HS-5 (cell line): ENCODE measurements at regions not wholly inside any gene's neighbourhood (a gene's known extent, or its start where the extent isn't known, plus 50 kb on each side); places are given as distances from the start of the nearest gene placed in this dataset.
"Not testable (repeated sequence)": the region's sequence is repeated elsewhere in the genome, so short reads cannot be mapped to it uniquely, and the experiment has no call there.

Experiments used
- DNase-seq: peaks from one replicate; pipeline ENCODE4 v3.0.0-alpha.2; 2012; ENCODE audit warnings: low read depth

DNA sequence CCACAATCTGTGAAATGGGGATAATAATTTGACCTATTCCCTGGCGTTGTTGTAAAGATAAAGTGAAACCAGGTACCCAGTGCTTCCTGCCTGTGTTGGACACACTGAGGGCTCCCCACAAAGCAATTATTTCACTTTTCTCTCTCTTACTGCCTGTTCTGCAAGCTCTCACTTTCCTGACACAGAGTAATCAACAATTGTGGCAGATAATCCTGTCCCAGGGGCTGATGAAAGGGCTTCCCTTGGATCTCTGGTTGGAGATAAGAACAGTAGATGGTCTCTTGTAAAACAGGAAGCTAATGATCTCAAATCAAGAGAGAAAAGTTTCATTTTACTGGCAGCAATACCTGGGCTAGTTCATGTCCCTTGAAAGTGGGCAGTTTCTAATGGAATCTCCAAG, 190.4 kb upstream of the EPHA4 start:
- no peak for DNase-seq

DNA sequence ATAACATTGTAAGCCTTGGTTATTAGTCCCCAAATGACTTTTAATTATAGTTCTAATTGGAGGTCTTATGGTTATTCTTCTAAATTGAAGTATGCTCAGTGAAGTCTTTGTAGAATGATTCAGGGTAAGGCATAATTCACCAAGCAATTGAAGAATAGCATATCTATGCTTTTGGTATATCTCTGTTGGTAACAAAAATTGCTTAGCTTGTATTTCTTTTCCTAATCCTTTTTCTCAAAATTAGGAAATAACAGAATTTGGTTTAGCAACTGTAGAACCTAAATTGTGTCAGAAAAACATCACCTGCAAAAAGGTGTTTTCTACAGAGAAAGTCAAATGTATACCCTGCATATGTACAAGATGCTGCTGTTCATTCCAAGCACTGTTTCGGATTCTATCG, 189.2 kb upstream of the EPHA4 start:
- no peak for DNase-seq

DNA sequence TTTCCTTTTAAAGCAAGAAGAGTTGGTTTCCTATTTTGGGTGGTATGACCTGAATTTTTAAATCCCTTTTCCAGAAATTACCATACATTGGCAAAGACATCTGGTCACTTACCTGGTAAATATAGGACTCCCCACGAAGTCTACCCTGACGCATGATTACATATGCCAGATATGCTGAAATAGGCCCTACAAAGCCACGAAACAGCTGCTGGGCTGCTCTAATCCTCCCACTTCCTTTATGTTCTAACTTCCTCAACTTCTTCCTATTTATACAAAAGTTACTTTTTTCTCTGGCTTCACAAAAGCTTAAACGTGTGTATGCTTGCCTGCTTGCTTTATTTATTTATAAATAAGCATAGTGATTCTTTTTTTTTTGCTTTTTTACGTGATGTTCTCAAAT, 186.0 kb upstream of the EPHA4 start:
- DNase-seq = no peak

DNA sequence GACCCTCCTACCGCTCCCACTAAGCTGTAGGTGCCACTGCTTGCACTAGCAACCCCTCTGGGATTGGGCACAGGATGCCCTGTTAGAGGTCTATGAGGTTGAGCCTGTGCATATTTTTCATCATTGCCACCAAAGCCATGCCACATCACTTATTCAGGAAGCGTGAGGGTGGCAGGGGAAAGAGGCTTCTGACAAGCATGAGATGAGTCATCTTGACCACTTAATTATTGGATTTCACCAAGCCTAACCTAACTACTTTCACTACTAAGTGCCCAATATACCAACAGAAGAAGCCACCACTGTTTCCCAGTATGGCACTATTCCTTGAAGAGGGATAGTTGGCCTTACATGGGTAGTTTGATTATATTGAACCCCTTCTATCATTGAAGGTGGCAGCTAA, 181.3 kb upstream of the EPHA4 start:
- DNase-seq = no peak

DNA sequence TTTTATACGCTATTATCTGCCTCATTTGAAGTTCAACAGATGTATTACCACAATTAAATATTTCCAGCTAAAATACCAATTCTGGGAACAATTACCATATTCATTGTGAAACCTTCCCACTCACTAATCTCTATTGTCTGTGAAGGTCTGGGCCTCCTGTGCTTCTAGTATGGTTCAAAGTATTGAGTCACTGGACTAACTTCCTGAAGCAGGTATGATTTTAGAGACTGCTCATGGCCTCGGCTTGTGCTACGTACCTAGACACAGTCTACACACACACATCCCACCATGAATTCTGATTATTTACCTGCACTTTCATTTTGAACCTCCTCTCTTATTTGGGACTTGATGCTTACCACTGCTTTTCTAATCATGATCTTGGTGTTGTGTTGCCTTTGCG, 180.7 kb upstream of the EPHA4 start:
- no peak for DNase-seq

DNA sequence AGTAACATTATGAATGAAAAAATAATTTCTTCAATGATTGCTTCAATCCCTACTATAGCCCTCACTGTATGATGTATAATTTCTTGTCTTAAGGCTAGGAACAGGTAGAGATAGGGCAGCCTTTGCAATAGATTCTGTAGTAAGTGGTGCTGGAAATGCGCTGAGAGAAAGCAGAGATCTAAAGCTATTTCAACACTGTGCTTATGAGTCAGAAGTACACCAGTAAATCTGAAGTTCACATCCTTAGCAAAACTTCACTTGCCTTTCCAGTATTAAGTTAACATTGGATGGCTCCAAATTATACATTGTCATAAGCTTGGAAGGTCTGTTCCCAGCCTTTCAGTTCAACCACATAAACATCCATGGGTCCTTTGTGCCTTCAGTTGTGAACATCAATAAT, 178.2 kb upstream of the EPHA4 start:
- DNase-seq = no peak

DNA sequence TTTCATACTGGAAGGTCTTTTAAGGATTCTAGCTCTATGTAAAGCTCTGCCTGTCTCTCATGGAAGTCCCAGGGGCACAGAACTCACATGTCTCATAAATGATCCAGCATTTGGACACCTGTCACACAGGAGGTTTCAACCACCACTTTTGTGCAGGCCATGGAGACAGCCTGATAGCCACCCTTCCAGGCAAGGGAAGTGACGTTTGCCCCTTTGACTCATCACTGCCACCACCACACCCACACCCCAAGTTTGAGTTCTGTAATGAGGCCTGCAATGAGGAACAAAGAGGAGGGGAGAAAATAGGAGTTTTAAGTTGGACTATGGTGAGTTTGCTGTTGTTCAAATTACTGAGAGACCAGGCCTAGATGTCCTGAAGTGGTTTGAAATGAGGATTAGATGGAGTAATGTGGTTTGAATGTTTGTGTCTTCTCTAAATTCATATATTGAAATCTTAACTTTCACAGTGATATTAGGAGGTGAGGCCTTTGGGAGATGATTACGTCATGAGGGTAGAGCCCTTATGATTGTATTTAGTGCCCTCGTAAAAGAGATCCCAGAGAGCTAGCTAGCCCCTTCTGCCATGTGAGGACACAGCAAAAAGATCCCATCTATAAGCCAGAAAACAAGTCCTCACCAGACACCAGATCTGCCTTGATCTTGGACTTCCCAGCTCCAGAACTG, 175.3 kb upstream of the EPHA4 start:
- no peak for DNase-seq

DNA sequence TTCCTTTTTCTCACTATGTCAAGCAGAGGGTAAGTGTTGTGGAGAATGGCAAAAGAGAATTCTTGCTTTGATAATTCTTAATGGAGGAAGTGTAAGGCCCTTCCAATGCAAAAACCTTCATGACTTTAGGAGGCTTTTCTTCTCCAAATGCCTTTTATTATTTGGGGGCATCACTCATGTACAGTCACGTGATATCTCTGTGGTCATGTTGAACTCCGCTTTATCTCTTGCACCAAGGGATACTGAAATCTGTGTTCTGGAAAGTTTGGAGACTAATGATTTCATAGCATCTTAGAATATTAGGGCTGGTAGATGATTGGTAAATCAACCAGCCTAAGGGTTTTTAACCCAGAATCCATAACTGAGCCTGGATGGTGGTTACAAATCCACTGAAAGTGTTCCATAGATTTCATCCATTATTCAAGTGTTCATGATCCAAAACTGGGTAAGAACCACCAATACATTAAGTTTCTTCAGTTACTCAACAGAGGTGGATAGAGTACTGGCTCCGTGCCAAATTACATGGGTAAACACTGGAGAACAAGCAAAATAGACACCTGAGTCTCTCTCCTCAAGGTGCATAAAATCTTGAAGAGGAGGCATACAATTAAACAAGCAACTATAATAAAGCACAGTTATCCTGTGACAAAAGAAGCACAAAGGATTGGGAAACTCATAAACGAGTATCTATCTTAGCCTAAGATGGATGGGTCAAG, 169.6 kb upstream of the EPHA4 start:
- no peak for DNase-seq

DNA sequence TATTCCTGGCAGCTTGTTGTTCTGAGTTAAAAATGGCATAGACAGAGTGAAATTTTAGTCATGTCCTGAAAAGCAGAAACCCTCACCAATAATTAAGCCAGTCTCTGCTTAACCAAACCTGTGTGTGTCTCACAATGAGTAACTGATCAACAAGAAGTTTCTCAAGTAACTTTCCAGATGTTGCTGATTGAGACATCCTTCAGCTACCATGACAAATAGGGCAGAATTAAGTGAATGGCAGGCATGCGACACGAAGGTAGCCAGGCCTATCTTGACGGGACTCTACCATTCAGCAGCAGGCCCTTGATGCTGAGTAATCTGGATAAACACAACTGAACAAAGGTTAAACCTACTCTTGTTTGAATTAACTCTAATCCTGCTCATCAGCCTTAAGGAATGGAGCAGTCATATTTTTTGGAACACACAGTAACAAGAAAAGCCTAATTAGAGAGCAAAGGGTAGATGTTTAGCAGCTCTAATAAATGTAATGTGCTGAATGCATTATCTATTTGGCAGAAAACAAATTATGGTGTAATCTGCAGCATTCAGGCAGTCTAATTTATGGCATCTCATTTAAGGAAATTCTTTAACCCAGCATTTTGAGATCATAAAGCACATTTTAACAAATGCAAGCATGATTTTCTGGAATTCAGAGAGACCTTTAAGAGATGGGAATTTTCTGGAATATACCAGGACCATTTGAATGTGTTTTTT, 159.5 kb upstream of the EPHA4 start:
- no peak for DNase-seq

DNA sequence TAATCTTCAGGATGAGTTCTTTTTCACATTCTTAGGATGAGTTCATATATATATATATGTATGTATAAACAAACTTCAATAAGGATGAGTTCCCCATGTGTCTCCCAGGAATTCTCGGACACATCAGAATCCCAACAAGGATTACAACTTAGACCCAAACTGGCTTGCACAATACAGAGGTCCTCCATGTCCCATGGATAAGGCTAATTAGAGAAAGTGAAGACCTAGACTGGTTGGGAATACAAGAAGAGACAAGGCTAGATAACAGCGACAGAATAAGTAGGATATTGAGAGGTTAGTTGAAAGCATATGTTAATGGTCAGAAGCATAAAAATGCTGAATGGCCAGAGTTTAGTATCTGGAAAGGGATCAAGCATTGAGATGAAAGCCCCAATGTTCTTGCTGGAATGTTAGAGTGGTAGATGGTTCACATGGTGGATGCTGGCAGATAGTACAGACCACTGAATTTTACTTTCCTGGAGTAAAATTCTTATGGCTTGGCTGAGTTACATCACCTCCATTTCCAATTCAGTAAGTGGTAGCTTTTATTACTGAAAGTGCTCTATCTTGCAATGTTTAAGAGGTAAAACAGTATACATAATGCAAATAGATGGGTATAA, 154.9 kb upstream of the EPHA4 start:
- DNase-seq = no peak

DNA sequence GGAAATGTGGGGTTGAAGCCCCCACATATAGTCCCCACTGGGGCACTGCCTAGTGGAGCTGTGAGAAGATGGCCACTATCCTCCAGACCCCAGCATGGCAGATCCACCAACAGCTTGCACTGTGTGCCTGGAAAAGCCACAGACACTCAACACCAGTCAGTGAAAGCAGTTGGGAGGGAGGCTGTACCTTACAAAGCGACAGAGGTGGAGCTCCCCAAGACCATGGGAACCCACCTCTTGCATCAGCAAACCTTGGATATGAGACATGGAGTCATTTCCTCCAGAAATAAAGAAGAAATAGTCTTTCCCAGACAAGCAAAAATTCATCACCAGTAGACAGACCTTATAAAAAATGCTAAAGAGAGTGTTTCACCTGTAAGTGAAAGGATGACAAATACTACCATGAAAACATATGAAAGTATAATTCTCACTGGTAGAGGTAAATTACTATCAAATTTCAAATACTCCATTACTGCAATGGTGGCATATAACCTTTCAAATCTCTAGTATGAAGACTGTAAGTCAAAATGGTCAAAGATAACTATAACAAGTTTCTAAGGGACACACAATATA, 152.6 kb upstream of the EPHA4 start:
- no peak for DNase-seq

DNA sequence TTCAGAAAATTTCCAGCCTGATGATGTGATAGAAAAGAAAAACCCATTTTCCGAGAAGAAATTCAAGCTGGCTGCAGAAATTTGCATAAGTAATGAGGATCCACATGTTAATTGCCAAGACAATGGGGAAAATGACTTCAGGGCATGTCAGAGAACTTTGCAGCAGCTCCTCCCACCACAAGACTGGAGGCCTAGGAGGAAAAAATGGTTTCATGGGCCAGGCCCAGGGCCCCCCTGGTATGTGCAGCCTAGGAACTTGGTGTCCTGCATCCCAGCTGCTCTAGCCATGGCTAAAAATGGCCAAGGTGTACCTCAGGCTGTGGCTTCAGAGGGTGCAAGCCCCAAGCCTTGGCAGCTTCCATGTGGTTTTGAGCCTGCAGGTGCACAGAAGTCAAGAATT, 152.0 kb upstream of the EPHA4 start:
- not testable (repeated sequence) for DNase-seq

DNA sequence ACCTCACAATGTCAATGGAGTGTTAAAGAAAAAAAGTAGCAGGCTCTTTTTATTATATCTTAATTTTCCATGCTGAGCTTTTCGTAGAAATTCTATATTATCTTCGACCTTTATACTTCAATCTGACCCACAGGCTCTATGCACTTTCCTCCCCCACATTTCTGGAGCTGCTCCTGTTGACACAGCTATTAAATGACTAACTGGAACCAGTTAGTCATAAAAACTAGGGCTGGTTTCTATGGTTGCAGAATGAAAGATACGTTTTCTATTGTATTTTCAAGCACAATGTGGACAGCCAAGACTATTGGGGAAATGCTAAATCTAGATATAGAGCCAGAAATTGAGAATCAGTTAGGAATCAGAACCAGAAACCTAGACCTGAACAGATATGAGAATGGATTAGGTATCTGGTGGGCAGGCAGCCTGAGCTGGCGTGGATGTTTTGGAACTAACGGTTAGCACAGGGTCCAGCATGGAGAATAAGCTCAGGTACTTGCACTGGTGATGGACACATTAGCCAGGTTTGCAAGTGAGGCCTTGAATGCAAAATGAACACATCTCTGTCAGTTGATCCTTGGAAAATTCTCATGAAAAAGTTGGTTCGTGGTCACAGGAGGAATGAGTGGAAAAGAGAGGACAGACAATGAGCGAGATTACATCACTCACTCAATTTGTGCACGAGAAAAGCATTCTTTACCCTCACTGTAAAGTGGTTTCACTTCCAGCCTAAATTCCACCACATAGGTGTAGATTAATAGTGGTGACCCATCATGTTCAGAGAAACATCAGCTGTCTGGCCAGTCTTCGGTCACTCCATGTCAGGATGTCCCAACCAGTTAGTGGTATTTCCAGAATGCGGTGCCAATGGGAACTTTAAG, 144.6 kb upstream of the EPHA4 start:
- peak; percentile 42 for DNase-seq

DNA sequence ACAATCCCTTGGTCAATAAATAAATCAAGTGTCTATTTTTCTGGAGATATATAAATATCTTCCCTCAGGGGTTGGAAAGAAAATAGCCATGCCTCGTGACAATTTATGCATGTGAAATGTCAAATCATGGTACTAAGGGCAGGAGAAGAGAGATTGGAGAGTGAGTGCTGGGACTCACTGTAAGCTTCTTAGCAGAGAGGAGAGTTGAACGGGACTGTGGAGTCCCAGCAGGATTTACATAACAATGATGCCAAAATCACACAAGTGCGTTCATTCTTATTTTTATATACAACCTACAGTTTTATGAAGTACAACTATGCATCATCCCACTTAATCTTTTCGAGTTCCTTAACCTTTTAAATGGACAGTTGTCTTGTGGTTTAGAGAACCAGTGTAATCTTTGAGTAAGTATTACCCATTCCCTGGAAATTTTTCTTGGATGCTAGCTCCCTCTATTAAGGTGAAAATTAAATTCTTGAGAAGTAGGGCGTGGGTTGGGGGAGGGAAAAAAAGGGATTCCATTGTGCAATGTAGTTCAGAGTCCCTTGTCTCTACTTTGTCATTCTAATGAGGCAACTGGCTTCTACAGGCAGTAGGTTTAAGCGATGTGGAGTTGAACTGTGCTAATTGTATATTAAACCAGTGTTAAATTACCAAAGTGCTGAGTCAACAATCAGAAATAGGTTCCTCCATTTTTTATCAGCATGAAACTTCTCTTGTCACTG, 143.6 kb upstream of the EPHA4 start:
- DNase-seq = no peak

DNA sequence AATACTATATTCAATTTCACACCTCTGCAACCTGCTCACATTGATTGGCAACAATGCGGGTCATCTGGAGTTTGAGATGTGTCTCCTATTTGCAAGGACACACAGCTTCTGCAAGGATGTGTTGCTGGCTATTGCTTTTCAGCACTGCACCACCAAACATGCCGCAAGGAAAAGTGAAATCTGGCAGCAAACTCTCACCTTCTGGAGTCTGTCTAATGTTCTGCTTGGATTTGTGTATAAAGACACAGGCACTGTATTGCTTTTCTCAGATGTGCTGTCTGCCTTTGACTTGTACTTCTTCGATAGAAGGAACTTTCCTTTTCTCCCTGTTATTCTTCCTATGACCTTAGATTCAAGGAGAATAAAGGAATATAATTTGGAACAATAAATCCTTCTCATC, 138.6 kb upstream of the EPHA4 start:
- DNase-seq = no peak

DNA sequence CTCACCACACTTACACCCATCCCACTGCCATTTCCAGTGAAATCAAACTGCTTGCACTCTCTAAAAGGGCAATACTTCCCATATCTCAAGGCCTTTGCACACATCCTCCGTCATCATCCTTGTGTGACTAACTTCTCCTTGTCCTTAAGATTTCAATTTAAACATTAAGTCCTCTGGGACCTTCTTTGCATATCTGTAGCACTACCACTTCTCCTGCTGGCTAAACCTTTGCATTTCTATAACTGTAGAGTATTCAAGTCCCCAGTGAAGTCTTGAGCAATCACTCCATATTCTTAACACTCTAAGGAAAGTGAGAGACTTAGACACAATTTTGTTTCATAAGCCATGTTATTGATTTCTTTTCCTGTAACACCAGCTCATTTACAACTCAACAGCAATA, 136.8 kb upstream of the EPHA4 start:
- DNase-seq = no peak

DNA sequence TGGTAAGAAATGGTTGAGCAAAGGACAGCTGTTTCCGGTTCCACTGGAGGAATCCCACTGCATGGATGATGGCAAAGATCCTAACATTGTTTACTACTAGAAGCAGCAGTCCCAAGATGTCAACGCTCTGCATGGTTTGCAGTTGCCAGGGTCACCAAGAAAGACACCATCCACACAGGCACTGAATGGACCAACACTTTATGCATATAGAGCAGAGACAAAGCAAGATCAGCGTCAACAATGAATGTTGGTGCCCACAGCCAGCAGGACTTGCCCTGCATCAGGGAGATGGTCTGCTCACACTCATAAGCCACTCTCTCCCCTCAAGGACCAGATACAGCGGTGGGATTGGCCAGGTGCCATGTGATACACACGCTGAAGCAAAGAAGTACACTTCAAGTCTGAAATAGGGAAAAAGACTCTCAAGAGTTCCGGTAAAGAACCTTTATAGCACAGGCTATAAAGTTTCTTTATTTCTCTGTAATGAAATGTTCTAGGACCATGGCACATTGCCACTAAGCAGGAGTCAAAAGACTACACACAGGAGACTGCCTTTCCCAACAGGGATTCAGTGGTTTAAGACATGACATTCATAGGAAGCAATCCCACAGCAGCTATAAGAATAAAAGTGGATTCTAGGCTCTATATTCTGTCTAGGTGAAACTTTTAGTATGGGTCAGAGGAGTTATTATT, 133.2 kb upstream of the EPHA4 start:
- DNase-seq = no peak

DNA sequence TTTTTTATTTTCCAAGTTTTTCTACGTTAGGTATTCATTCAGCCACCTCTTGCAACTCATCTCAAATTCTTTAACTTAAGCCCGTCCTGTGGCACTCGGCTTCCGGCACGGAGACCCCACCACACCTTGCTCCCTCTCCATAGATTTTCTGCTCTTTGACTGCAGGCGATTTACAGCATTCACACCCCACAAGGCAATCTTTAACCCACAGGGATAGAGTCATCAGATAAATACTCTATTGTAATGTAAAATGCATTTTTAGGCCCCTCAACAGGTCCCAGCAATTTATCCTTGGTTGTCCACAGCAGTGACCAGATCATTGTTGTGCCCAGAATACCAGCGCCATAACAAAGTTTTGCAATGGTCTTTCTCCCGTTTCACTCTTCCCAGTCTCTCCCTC, 132.3 kb upstream of the EPHA4 start:
- DNase-seq = no peak

DNA sequence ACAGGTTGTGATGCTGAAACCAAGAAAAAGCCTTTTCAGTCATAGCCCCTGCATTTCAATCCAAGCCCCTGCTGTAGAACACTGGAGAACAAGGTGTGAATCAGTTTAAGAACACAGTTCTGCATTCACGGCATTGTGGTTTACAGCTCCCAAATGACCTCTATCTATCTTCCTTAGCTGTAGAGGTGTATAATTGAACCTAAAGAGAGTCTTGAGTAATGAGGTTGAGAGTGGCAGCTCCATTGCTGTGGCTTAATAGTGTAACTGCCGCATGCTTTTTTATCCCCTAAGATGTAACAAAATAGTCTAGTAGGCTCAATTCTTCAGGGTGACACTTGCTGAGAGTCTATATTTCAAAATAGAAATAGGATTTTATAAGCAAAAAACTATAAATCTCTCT, 121.3 kb upstream of the EPHA4 start:
- DNase-seq = no peak

DNA sequence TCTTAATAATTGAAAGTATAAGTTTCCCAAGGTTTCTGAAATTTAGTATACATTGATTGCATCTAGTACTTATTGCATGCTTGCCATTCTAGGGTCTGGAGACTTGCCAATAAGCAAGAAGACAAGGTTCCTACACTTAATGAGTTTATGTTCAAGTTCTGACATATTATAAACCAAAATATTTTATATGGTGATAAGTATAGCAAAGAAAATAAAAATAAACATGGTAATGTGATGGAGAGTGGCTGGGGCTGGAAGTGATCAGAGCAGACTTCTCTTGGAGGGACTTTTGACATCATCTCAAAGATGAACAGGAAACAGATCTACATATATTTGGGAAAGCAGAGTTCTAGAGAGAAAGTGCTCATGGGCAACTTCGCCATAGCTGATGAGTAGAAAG, 119.5 kb upstream of the EPHA4 start:
- no peak for DNase-seq
